ENCODE measurements at regions not wholly inside any gene's neighbourhood (a gene's known extent, or its start where the extent isn't known, plus 50 kb on each side); places are given as distances from the start of the nearest gene placed in this dataset.

DNA sequence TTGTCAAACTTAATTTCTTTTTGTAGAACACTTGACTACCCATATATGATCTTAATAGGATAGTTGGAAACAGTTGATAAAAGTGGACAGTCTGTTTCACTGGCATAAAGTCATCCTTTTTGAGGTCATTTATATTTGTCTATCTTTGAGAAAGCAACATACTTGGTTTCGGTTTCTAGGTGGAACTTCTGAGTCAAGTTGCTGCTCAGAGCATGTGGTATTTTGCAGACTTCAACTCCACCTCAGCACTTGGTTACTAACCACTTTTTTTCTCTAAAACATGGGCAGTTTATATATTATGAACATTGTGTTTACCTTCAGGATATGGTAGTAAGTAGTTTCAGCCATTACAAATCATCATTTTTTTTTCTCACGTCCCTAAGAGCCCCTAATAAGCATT, 1749.0 kb upstream of the C9orf72 start:
- no peak overlapping the region for H3K4me3 ChIP-seq
- TF ChIP-seq CTCF (conservative IDR thresholded peaks at IDR 0.05) (no peak), EZH2 (IDR thresholded peaks at IDR 0.05; ENCODE audit: low read depth) (no peak)
- intact Hi-C loops (cut with micrococcal nuclease; ENCODE audit: unreplicated experiment), result no loop called here
- H3K36me3 ChIP-seq (ENCODE audit: low read depth), result no peaks in the 10 kb centered on the region
- H3K9me2 ChIP-seq (ENCODE audit: insufficient read depth), result no peaks in the 10 kb centered on the region
- no peak overlapping the region for H3K4me2 ChIP-seq
- no peak for DNase-seq
- H3K79me2 ChIP-seq (ENCODE audit: low read depth), result no peaks in the 10 kb centered on the region
- no TSS peak for BruUV-seq (replicated peaks)
- no peaks in the 10 kb centered on the region for H3K9me3 ChIP-seq (ENCODE audit: insufficient read depth, low read depth)
- no peaks in the 10 kb centered on the region for H3K27me3 ChIP-seq (ENCODE audit: insufficient read depth, low read depth)
- no peak overlapping the region for H2AFZ ChIP-seq
- no peaks in the 10 kb centered on the region for H3K4me1 ChIP-seq (replicated peaks; ENCODE audit: insufficient read depth)
- POLR2A ChIA-PET (ENCODE audit: unreplicated experiment), result no interaction called here
- H4K20me1 ChIP-seq (ENCODE audit: insufficient read depth), result no peaks in the 10 kb centered on the region
- no peaks in the 10 kb centered on the region for H3F3A ChIP-seq (ENCODE audit: insufficient read depth, low read depth)
- CTCF ChIA-PET, result no interaction called here
- no peak overlapping the region for H3K27ac ChIP-seq

GRCh38 chr9:29325894-29326293, 1752.6 kb upstream of the C9orf72 start:
- ChIA-PET POLR2A (ENCODE audit: unreplicated experiment) (no interaction called here), CTCF (no interaction called here)
- Histone ChIP-seq H4K20me1 (ENCODE audit: insufficient read depth) (no peaks in the 10 kb centered on the region), H2AFZ (no peak overlapping the region), H3K79me2 (ENCODE audit: low read depth) (no peaks in the 10 kb centered on the region), H3K4me1 (replicated peaks; ENCODE audit: insufficient read depth) (no peaks in the 10 kb centered on the region), H3K4me2 (no peak overlapping the region), H3K36me3 (ENCODE audit: low read depth) (no peaks in the 10 kb centered on the region), H3K27me3 (ENCODE audit: insufficient read depth, low read depth) (no peaks in the 10 kb centered on the region), H3K9me2 (ENCODE audit: insufficient read depth) (no peaks in the 10 kb centered on the region), H3K27ac (no peak overlapping the region), H3K9me3 (ENCODE audit: insufficient read depth, low read depth) (no peaks in the 10 kb centered on the region), H3F3A (ENCODE audit: insufficient read depth, low read depth) (no peaks in the 10 kb centered on the region), H3K4me3 (no peak overlapping the region)
- TF ChIP-seq CTCF (conservative IDR thresholded peaks at IDR 0.05), result no peak
- TF ChIP-seq EZH2 (IDR thresholded peaks at IDR 0.05; ENCODE audit: low read depth), result no peak
- BruUV-seq (replicated peaks), result no TSS peak
- DNase-seq, result no peak
- intact Hi-C loops (cut with micrococcal nuclease; ENCODE audit: unreplicated experiment), result no loop called here

- H3K4me2 ChIP-seq, result no peak overlapping the region
- no peaks in the 10 kb centered on the region for H3F3A ChIP-seq (ENCODE audit: insufficient read depth, low read depth)
- no TSS peak for BruUV-seq (replicated peaks)
- H3K79me2 ChIP-seq (ENCODE audit: low read depth), result no peaks in the 10 kb centered on the region
- H3K4me3 ChIP-seq, result no peak overlapping the region
- no peaks in the 10 kb centered on the region for H3K36me3 ChIP-seq (ENCODE audit: low read depth)
- TF ChIP-seq EZH2 (IDR thresholded peaks at IDR 0.05; ENCODE audit: low read depth), result no peak
- no peak for TF ChIP-seq CTCF (conservative IDR thresholded peaks at IDR 0.05)
- DNase-seq, result no peak
- H3K9me3 ChIP-seq (ENCODE audit: insufficient read depth, low read depth), result no peaks in the 10 kb centered on the region
- ChIA-PET POLR2A (ENCODE audit: unreplicated experiment) (no interaction called here), CTCF (no interaction called here)
- H3K27ac ChIP-seq, result no peak overlapping the region
- no peaks in the 10 kb centered on the region for H3K4me1 ChIP-seq (replicated peaks; ENCODE audit: insufficient read depth)
- no peaks in the 10 kb centered on the region for H3K27me3 ChIP-seq (ENCODE audit: insufficient read depth, low read depth)
- no peak overlapping the region for H2AFZ ChIP-seq
- intact Hi-C loops (cut with micrococcal nuclease; ENCODE audit: unreplicated experiment), result no loop called here
- no peaks in the 10 kb centered on the region for H3K9me2 ChIP-seq (ENCODE audit: insufficient read depth)
- no peaks in the 10 kb centered on the region for H4K20me1 ChIP-seq (ENCODE audit: insufficient read depth)
These were observed 1759.5 kb upstream of the C9orf72 start for GRCh38 chr9:29332789-29333188.

Data from PC-9 (cell line).